ENCODE measurements at regions not wholly inside any gene's neighbourhood (a gene's known extent, or its start where the extent isn't known, plus 50 kb on each side); places are given as distances from the start of the nearest gene placed in this dataset.

GRCh38 chr9:7854763-7855162, 55.2 kb upstream of the DMAC1 start:
- Histone ChIP-seq H3K4me1 (replicated peaks in 1 of 4; ENCODE audit: control insufficient read depth in 3 of 4, insufficient read depth in 4 of 4, low read length in 3 of 4) (no peaks in the 10 kb centered on the region), H3K36me3 (ENCODE audit: control insufficient read depth in 2 of 4, insufficient read depth in 4 of 4, low read length in 3 of 4) (no peaks in the 10 kb centered on the region), H3K9me3 (ENCODE audit: insufficient read depth in 2 of 2, low read depth in 1 of 2, low read length in 1 of 2) (no peaks in the 10 kb centered on the region), H3K14ac (ENCODE audit: insufficient read length) (no peak overlapping the region), H3K4me2 (ENCODE audit: insufficient read depth in 1 of 2, low read depth in 2 of 2, low read length in 2 of 2) (no peak overlapping the region), H4K5ac (ENCODE audit: insufficient read length, low read depth, low read length) (no peak overlapping the region), H3K56ac (replicated peaks; ENCODE audit: insufficient read length, low read depth, low read length) (no peak overlapping the region), H3K79me2 (ENCODE audit: control insufficient read depth in 1 of 2, insufficient read depth in 2 of 2, low read length in 2 of 2) (no peaks in the 10 kb centered on the region), H3K27me3 (replicated peaks in 1 of 4; ENCODE audit: control insufficient read depth in 3 of 4, extremely low read depth in 1 of 4, insufficient read depth in 3 of 4, low read length in 3 of 4) (no peaks in the 10 kb centered on the region), H2BK5ac (ENCODE audit: low read depth, low read length) (no peak overlapping the region), H2AFZ (ENCODE audit: low read length) (no peak overlapping the region), H3K23ac (ENCODE audit: insufficient read length) (no peak overlapping the region), H2BK120ac (replicated peaks; ENCODE audit: low read depth, low read length) (no peak overlapping the region), H3K4ac (replicated peaks; ENCODE audit: insufficient read length, low read depth, low read length) (no peak overlapping the region), H4K8ac (ENCODE audit: extremely low read depth, insufficient read depth, low read length) (no peak overlapping the region), H3K4me3 (ENCODE audit: extremely low read depth in 1 of 4, insufficient read depth in 2 of 4, low read depth in 3 of 4, low read length in 4 of 4) (no peak overlapping the region), H3K27ac (ENCODE audit: low read depth, low read length) (no peak overlapping the region), H2BK12ac (ENCODE audit: low read depth, low read length) (no peak overlapping the region), H4K91ac (replicated peaks; ENCODE audit: insufficient read length, low read length) (no peak overlapping the region), H3K79me1 (ENCODE audit: low read depth, low read length) (no peaks in the 10 kb centered on the region), H4K20me1 (replicated peaks in 1 of 2; ENCODE audit: control insufficient read depth in 1 of 2, insufficient read depth in 2 of 2, low read length in 2 of 2) (no peaks in the 10 kb centered on the region), H2BK20ac (ENCODE audit: low read length) (no peak overlapping the region), H3K9ac (replicated peaks in 1 of 4; ENCODE audit: extremely low read depth in 1 of 4, low read depth in 3 of 4, low read length in 3 of 4) (no peak overlapping the region), H3K18ac (ENCODE audit: extremely low read depth, low read length) (no peak overlapping the region), H2AK5ac (ENCODE audit: low read depth, low read length) (no peak overlapping the region), H3K23me2 (ENCODE audit: low read depth, low read length) (no peaks in the 10 kb centered on the region), H2BK15ac (ENCODE audit: low read length) (no peak overlapping the region)
- POLR2A ChIA-PET (ENCODE audit: partially characterized antibody), result no interaction called here
- DNase-seq (ENCODE audit: low read depth in 1 of 2, low spot score in 2 of 2) (no peak), FAIRE-seq (no peak)
- CTCF ChIA-PET (ENCODE audit: partially characterized antibody), result no interaction called here
- 83% methylated on average over 4 of the region's 4 CpGs; no CpG with 5 or more reads in 1 of the 2 experiments for WGBS, 2 experiments (ENCODE audit: extremely low coverage in 1 of 2, insufficient coverage in 1 of 2, insufficient read length in 1 of 2, insufficient replicate concordance in 2 of 2, low coverage in 1 of 2, low lambda C conversion rate in 2 of 2, missing lambda C conversion rate in 1 of 2)
- no peak for TF ChIP-seq RNF2 (IDR thresholded peaks at IDR 0.05; ENCODE audit: borderline replicate concordance, low read depth, low read length, missing control alignments, poor library complexity, severe bottlenecking)
- TF ChIP-seq JUN (IDR thresholded peaks at IDR 0.05; ENCODE audit: low read depth, low read length), result no peak
- no peak for TF ChIP-seq ZNF274 (IDR thresholded peaks at IDR 0.05; ENCODE audit: borderline replicate concordance, extremely low read depth, low read length)
- TF ChIP-seq BRCA1 (IDR thresholded peaks at IDR 0.05; ENCODE audit: low read depth, low read length), result no peak
- no peak for TF ChIP-seq SUZ12 (IDR thresholded peaks at IDR 0.05; ENCODE audit: low read length)
- no peak for TF ChIP-seq CBX8 (IDR thresholded peaks at IDR 0.05; ENCODE audit: borderline replicate concordance, low read depth, low read length)
- TF ChIP-seq EP300 (IDR thresholded peaks at IDR 0.05; ENCODE audit: borderline replicate concordance in 1 of 2, low read depth in 2 of 2, low read length in 2 of 2), result no peak
- TF ChIP-seq SIN3A (conservative IDR thresholded peaks at IDR 0.05 in 1 of 2, IDR thresholded peaks at IDR 0.05 in 1 of 2; ENCODE audit: low read depth in 1 of 2, low read length in 2 of 2), result no peak
- no peak for TF ChIP-seq FOSL1 (IDR thresholded peaks at IDR 0.05; ENCODE audit: insufficient read depth, low read depth, low read length)
- TF ChIP-seq HDAC2 (IDR thresholded peaks at IDR 0.05; ENCODE audit: borderline replicate concordance in 1 of 2, low read depth in 2 of 2, low read length in 2 of 2), result no peak
- no peak for TF ChIP-seq TCF12 (IDR thresholded peaks at IDR 0.05; ENCODE audit: low read depth, low read length)
- TF ChIP-seq HDAC6 (IDR thresholded peaks at IDR 0.05; ENCODE audit: low read depth, low read length), result no peak
- no peak for TF ChIP-seq JUND (IDR thresholded peaks at IDR 0.05; ENCODE audit: low read length)
- no peak for TF ChIP-seq CHD1 (IDR thresholded peaks at IDR 0.05; ENCODE audit: low read depth, low read length)
